ENCODE measurements at regions not wholly inside any gene's neighbourhood (a gene's known extent, or its start where the extent isn't known, plus 50 kb on each side); places are given as distances from the start of the nearest gene placed in this dataset.

GRCh38 chr14:58850011-58850410, 212.2 kb downstream of the DACT1 start:
- WGBS: 91% methylated on average over 1 of the region's 1 CpG
- Histone ChIP-seq H3K9ac (ENCODE audit: low read depth, low read length) (no peak overlapping the region), H3K4me3 (ENCODE audit: low read length) (no peak overlapping the region), H3K9me3 (ENCODE audit: insufficient read depth, low read depth, low read length) (no peaks in the 10 kb centered on the region), H3K27ac (ENCODE audit: low read depth, low read length) (no peak overlapping the region), H3K36me3 (ENCODE audit: insufficient read depth, low read length) (no peaks in the 10 kb centered on the region), H3K27me3 (ENCODE audit: insufficient read depth, low read length) (no peaks in the 10 kb centered on the region), H3K4me1 (ENCODE audit: insufficient read depth, low read length) (peaks cover 12% of the 10 kb centered on the region; the same call in 1 of the 2 replicates)

- no peak overlapping the region for H3K4me3 ChIP-seq (ENCODE audit: low read length)
- H3K36me3 ChIP-seq (ENCODE audit: insufficient read depth, low read length): no peaks in the 10 kb centered on the region
- H3K9ac ChIP-seq (ENCODE audit: low read depth, low read length): no peak overlapping the region
- no peak overlapping the region for H3K27ac ChIP-seq (ENCODE audit: low read depth, low read length)
- peaks cover 3% of the 10 kb centered on the region; the same call in 1 of the 2 replicates for H3K4me1 ChIP-seq (ENCODE audit: insufficient read depth, low read length)
- 94% methylated on average over 2 of the region's 2 CpGs for WGBS
- no peaks in the 10 kb centered on the region for H3K27me3 ChIP-seq (ENCODE audit: insufficient read depth, low read length)
- H3K9me3 ChIP-seq (ENCODE audit: insufficient read depth, low read depth, low read length): no peaks in the 10 kb centered on the region
Measured at GRCh38 chr14:58861586-58861985, 223.8 kb downstream of the DACT1 start.

GRCh38 chr14:58862416-58863160, 224.8 kb downstream of the DACT1 start:
- Histone ChIP-seq H3K9ac (ENCODE audit: low read depth, low read length) (no peak overlapping the region), H3K4me3 (ENCODE audit: low read length) (no peak overlapping the region), H3K4me1 (ENCODE audit: insufficient read depth, low read length) (peaks cover 3% of the 10 kb centered on the region; the same call in 1 of the 2 replicates), H3K9me3 (ENCODE audit: insufficient read depth, low read depth, low read length) (no peaks in the 10 kb centered on the region), H3K36me3 (ENCODE audit: insufficient read depth, low read length) (no peaks in the 10 kb centered on the region), H3K27me3 (ENCODE audit: insufficient read depth, low read length) (no peaks in the 10 kb centered on the region), H3K27ac (ENCODE audit: low read depth, low read length) (no peak overlapping the region)
- 85% methylated on average over 2 of the region's 2 CpGs for WGBS

GRCh38 chr14:58863661-58864345, 226.0 kb downstream of the DACT1 start:
- H3K9me3 ChIP-seq (ENCODE audit: insufficient read depth, low read depth, low read length): no peaks in the 10 kb centered on the region
- H3K27me3 ChIP-seq (ENCODE audit: insufficient read depth, low read length): no peaks in the 10 kb centered on the region
- H3K4me1 ChIP-seq (ENCODE audit: insufficient read depth, low read length): peaks cover 3% of the 10 kb centered on the region; the same call in 1 of the 2 replicates
- 79% methylated on average over 10 of the region's 10 CpGs for WGBS
- H3K36me3 ChIP-seq (ENCODE audit: insufficient read depth, low read length): no peaks in the 10 kb centered on the region
- H3K4me3 ChIP-seq (ENCODE audit: low read length): no peak overlapping the region
- no peak overlapping the region for H3K27ac ChIP-seq (ENCODE audit: low read depth, low read length)
- H3K9ac ChIP-seq (ENCODE audit: low read depth, low read length): no peak overlapping the region

GRCh38 chr14:58864751-58865513, 227.2 kb downstream of the DACT1 start:
- H3K27me3 ChIP-seq (ENCODE audit: insufficient read depth, low read length): no peaks in the 10 kb centered on the region
- H3K27ac ChIP-seq (ENCODE audit: low read depth, low read length): no peak overlapping the region
- H3K36me3 ChIP-seq (ENCODE audit: insufficient read depth, low read length): no peaks in the 10 kb centered on the region
- peaks cover 3% of the 10 kb centered on the region; the same call in 1 of the 2 replicates for H3K4me1 ChIP-seq (ENCODE audit: insufficient read depth, low read length)
- no peaks in the 10 kb centered on the region for H3K9me3 ChIP-seq (ENCODE audit: insufficient read depth, low read depth, low read length)
- H3K9ac ChIP-seq (ENCODE audit: low read depth, low read length): no peak overlapping the region
- WGBS: 91% methylated on average over 7 of the region's 7 CpGs
- no peak overlapping the region for H3K4me3 ChIP-seq (ENCODE audit: low read length)

- H3K27ac ChIP-seq (ENCODE audit: low read depth, low read length): no peak overlapping the region
- H3K4me1 ChIP-seq (ENCODE audit: insufficient read depth, low read length): peaks cover 3% of the 10 kb centered on the region; the same call in 1 of the 2 replicates
- 93% methylated on average over 6 of the region's 6 CpGs for WGBS
Measured at GRCh38 chr14:58865514-58866281, 227.9 kb downstream of the DACT1 start.

GRCh38 chr14:58866391-58866790, 228.6 kb downstream of the DACT1 start:
- no peaks in the 10 kb centered on the region for H3K36me3 ChIP-seq (ENCODE audit: insufficient read depth, low read length)
- H3K9me3 ChIP-seq (ENCODE audit: insufficient read depth, low read depth, low read length): no peaks in the 10 kb centered on the region
- H3K4me3 ChIP-seq (ENCODE audit: low read length): no peak overlapping the region
- H3K9ac ChIP-seq (ENCODE audit: low read depth, low read length): no peak overlapping the region
- H3K27me3 ChIP-seq (ENCODE audit: insufficient read depth, low read length): no peaks in the 10 kb centered on the region
- 85% methylated on average over 3 of the region's 3 CpGs for WGBS
- peaks cover 3% of the 10 kb centered on the region; the same call in 1 of the 2 replicates for H3K4me1 ChIP-seq (ENCODE audit: insufficient read depth, low read length)
- no peak overlapping the region for H3K27ac ChIP-seq (ENCODE audit: low read depth, low read length)

More at GRCh38 chr14:58865514-58866281, 227.9 kb downstream of the DACT1 start:
- Histone ChIP-seq H3K27me3 (ENCODE audit: insufficient read depth, low read length) (no peaks in the 10 kb centered on the region), H3K9ac (ENCODE audit: low read depth, low read length) (no peak overlapping the region), H3K36me3 (ENCODE audit: insufficient read depth, low read length) (no peaks in the 10 kb centered on the region), H3K4me3 (ENCODE audit: low read length) (no peak overlapping the region), H3K9me3 (ENCODE audit: insufficient read depth, low read depth, low read length) (no peaks in the 10 kb centered on the region)

GRCh38 chr14:58870961-58871360, 233.2 kb downstream of the DACT1 start:
- no peaks in the 10 kb centered on the region for H3K9me3 ChIP-seq (ENCODE audit: insufficient read depth, low read depth, low read length)
- H3K27ac ChIP-seq (ENCODE audit: low read depth, low read length): no peak overlapping the region
- peaks cover 4% of the 10 kb centered on the region; the same call in 1 of the 2 replicates for H3K4me1 ChIP-seq (ENCODE audit: insufficient read depth, low read length)
- no peaks in the 10 kb centered on the region for H3K27me3 ChIP-seq (ENCODE audit: insufficient read depth, low read length)
- H3K36me3 ChIP-seq (ENCODE audit: insufficient read depth, low read length): no peaks in the 10 kb centered on the region
- 100% methylated on average over 4 of the region's 4 CpGs for WGBS
- H3K9ac ChIP-seq (ENCODE audit: low read depth, low read length): no peak overlapping the region
- H3K4me3 ChIP-seq (ENCODE audit: low read length): no peak overlapping the region

- Histone ChIP-seq H3K9ac (ENCODE audit: low read depth, low read length) (no peak overlapping the region), H3K27ac (ENCODE audit: low read depth, low read length) (no peak overlapping the region), H3K36me3 (ENCODE audit: insufficient read depth, low read length) (no peaks in the 10 kb centered on the region), H3K4me1 (ENCODE audit: insufficient read depth, low read length) (peaks cover 4% of the 10 kb centered on the region; the same call in 1 of the 2 replicates), H3K4me3 (ENCODE audit: low read length) (no peak overlapping the region), H3K9me3 (ENCODE audit: insufficient read depth, low read depth, low read length) (no peaks in the 10 kb centered on the region), H3K27me3 (ENCODE audit: insufficient read depth, low read length) (no peaks in the 10 kb centered on the region)
- 88% methylated on average over 4 of the region's 4 CpGs for WGBS
Measured at GRCh38 chr14:58871573-58871972, 233.8 kb downstream of the DACT1 start.

GRCh38 chr14:58872061-58872460, 234.3 kb downstream of the DACT1 start:
- Histone ChIP-seq H3K9me3 (ENCODE audit: insufficient read depth, low read depth, low read length) (no peaks in the 10 kb centered on the region), H3K9ac (ENCODE audit: low read depth, low read length) (no peak overlapping the region), H3K27me3 (ENCODE audit: insufficient read depth, low read length) (no peaks in the 10 kb centered on the region), H3K27ac (ENCODE audit: low read depth, low read length) (no peak overlapping the region), H3K4me3 (ENCODE audit: low read length) (no peak overlapping the region), H3K4me1 (ENCODE audit: insufficient read depth, low read length) (peaks cover 4% of the 10 kb centered on the region; the same call in 1 of the 2 replicates), H3K36me3 (ENCODE audit: insufficient read depth, low read length) (no peaks in the 10 kb centered on the region)
- WGBS: 92% methylated on average over 5 of the region's 6 CpGs

Data from HUES64 (cell line).